ENCODE measurements at regions not wholly inside any gene's neighbourhood (a gene's known extent, or its start where the extent isn't known, plus 50 kb on each side); places are given as distances from the start of the nearest gene placed in this dataset.

- H3K27ac Mint-ChIP-seq: no peak overlapping the region
- H3K36me3 ChIP-seq (ENCODE audit: control insufficient read depth, insufficient read depth, low read length): no peaks in the 10 kb centered on the region
- WGBS, 2 experiments (ENCODE audit: insufficient coverage in 1 of 2, insufficient read length in 1 of 2): 75 to 91% methylated on average over 1 of the region's 1 CpG
Observed at GRCh38 chr4:71685975-71686374, 97.9 kb downstream of the GC start.

GRCh38 chr4:71683309-71683708, 100.6 kb downstream of the GC start:
- H3K27ac Mint-ChIP-seq: no peak overlapping the region
- Histone ChIP-seq H3K4me3 (ENCODE audit: low read length) (no peak overlapping the region), H3K9me3 (ENCODE audit: control insufficient read depth, low read length) (no peaks in the 10 kb centered on the region), H3K4me1 (ENCODE audit: control insufficient read depth, insufficient read depth, low read length) (no peaks in the 10 kb centered on the region), H3K9ac (ENCODE audit: extremely low read depth, low read length, poor library complexity, severe bottlenecking) (no peak overlapping the region), H3K27ac (ENCODE audit: low read depth, low read length) (no peak overlapping the region), H3K27me3 (ENCODE audit: control insufficient read depth, insufficient read depth, low read length, poor library complexity, severe bottlenecking) (no peaks in the 10 kb centered on the region), H3K36me3 (ENCODE audit: control insufficient read depth, insufficient read depth, low read length) (no peaks in the 10 kb centered on the region)
- H3K4me3 Mint-ChIP-seq: no peak overlapping the region
- peaks cover 2% of the 10 kb centered on the region for H3K36me3 Mint-ChIP-seq (ENCODE audit: low read depth)
- no peak for DNase-seq
- WGBS, 2 experiments (ENCODE audit: insufficient coverage in 1 of 2, insufficient read length in 1 of 2): 90 to 94% methylated on average over 3 to 4 of the region's 4 CpGs
- no peaks in the 10 kb centered on the region for H3K27me3 Mint-ChIP-seq (ENCODE audit: insufficient read depth)
- peaks cover 21% of the 10 kb centered on the region for H3K4me1 Mint-ChIP-seq
- TF ChIP-seq CTCF (conservative IDR thresholded peaks at IDR 0.05): no peak
- H3K9me3 Mint-ChIP-seq: no peaks in the 10 kb centered on the region

More at GRCh38 chr4:71685975-71686374, 97.9 kb downstream of the GC start:
- Histone ChIP-seq H3K9ac (ENCODE audit: extremely low read depth, low read length, poor library complexity, severe bottlenecking) (no peak overlapping the region), H3K4me1 (ENCODE audit: control insufficient read depth, insufficient read depth, low read length) (peaks cover 3% of the 10 kb centered on the region), H3K4me3 (ENCODE audit: low read length) (no peak overlapping the region), H3K27me3 (ENCODE audit: control insufficient read depth, insufficient read depth, low read length, poor library complexity, severe bottlenecking) (no peaks in the 10 kb centered on the region), H3K9me3 (ENCODE audit: control insufficient read depth, low read length) (no peaks in the 10 kb centered on the region), H3K27ac (ENCODE audit: low read depth, low read length) (no peak overlapping the region)
- Mint-ChIP-seq H3K9me3 (no peaks in the 10 kb centered on the region), H3K27me3 (ENCODE audit: insufficient read depth) (no peaks in the 10 kb centered on the region), H3K4me3 (no peak overlapping the region), H3K36me3 (ENCODE audit: low read depth) (peaks cover 2% of the 10 kb centered on the region), H3K4me1 (peaks cover 17% of the 10 kb centered on the region)
- no peak for TF ChIP-seq CTCF (conservative IDR thresholded peaks at IDR 0.05)
- no peak for DNase-seq

GRCh38 chr4:71680706-71681105, 103.2 kb downstream of the GC start:
- Histone ChIP-seq H3K4me1 (ENCODE audit: control insufficient read depth, insufficient read depth, low read length) (peaks cover 3% of the 10 kb centered on the region), H3K4me3 (ENCODE audit: low read length) (no peak overlapping the region), H3K27me3 (ENCODE audit: control insufficient read depth, insufficient read depth, low read length, poor library complexity, severe bottlenecking) (no peaks in the 10 kb centered on the region), H3K9me3 (ENCODE audit: control insufficient read depth, low read length) (no peaks in the 10 kb centered on the region), H3K27ac (ENCODE audit: low read depth, low read length) (no peak overlapping the region), H3K9ac (ENCODE audit: extremely low read depth, low read length, poor library complexity, severe bottlenecking) (no peak overlapping the region), H3K36me3 (ENCODE audit: control insufficient read depth, insufficient read depth, low read length) (no peaks in the 10 kb centered on the region)
- Mint-ChIP-seq H3K4me1 (peaks cover 19% of the 10 kb centered on the region), H3K27me3 (ENCODE audit: insufficient read depth) (no peaks in the 10 kb centered on the region), H3K27ac (no peak overlapping the region), H3K36me3 (ENCODE audit: low read depth) (peaks cover 2% of the 10 kb centered on the region), H3K4me3 (no peak overlapping the region), H3K9me3 (no peaks in the 10 kb centered on the region)
- no peak for TF ChIP-seq CTCF (conservative IDR thresholded peaks at IDR 0.05)
- WGBS, 2 experiments (ENCODE audit: insufficient coverage in 1 of 2, insufficient read length in 1 of 2): 83% methylated on average over 1 of the region's 1 CpG; no CpG with 5 or more reads in 1 of the 2 experiments
- no peak for DNase-seq
